Central memory CD4-positive, alpha-beta T cell (primary cell): ENCODE measurements at regions not wholly inside any gene's neighbourhood (a gene's known extent, or its start where the extent isn't known, plus 50 kb on each side); places are given as distances from the start of the nearest gene placed in this dataset.
"Not testable (repeated sequence)": the region's sequence is repeated elsewhere in the genome, so short reads cannot be mapped to it uniquely, and the experiment has no call there.

ENCODE experiments used
- DNase-seq: peaks from one replicate; pipeline ENCODE4 v3.0.0; 2022

DNA sequence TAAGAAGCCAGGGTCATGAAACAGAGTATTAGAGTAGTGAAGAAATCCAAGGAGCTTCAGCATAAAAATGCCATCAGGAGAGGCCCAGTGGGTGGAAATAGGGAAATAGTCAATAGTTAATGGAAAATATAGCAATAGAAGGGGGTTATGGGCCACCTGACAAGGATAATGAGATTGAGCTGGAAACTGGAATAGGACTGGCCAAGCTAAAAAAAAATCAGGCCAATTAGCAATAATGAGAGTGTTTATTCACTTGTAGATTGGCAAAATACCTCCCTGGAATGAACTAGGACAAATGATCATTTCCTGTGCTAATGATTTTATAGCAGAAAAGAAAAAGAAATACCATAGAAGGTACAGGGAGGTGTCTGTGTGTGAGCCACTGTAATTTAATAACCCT lies 97.9 kb downstream of the PLCE1 start:
- no peak for DNase-seq

DNA sequence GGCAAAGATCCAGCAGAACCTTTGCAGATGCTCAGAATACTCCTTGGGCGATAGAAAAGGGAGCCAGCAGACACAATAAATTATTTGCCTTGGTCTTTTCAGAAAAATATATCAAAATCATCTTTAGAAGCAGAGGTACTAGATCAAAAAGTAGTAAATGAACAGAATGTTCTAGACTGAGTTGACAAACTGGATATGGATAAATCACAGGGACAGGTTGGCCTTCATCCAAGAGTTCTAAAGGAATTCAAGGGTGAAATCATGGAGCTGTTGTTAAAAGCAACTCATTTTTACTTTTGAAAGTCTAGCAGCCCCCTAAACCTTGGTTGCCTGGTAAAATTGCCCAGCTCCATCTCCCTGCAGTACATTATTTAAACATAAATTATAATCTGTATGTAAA lies 99.1 kb downstream of the PLCE1 start:
- no peak for DNase-seq

DNA sequence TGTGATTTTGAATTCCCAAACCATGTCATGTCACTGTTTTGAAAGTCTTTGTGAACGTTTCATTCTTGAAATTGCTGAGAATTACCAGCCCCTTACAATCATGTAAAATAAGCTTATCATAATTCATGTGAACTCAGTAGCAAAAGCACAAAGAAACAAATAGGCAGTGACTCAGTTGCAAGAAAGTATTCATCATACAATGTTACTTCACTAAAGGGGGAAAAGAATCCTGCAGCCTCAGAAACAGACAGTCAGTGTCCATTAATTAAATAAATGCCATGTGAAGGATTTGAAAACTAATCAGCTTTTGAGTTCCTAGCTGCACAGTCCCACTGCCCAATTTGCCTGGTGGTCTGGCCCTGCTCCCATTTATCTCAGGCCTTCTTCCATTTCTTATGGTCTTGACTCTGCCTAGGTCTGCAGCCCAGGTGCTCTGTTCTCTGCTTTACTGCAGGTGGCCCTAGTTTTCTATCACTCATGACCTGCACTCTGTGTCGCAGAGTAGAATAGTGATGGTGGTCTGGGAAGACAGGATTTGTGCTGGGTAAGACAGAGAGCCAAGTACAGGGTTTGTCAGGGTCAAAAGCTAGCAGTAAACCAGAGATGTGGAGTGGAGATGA lies 99.7 kb downstream of the PLCE1 start:
- no peak for DNase-seq

DNA sequence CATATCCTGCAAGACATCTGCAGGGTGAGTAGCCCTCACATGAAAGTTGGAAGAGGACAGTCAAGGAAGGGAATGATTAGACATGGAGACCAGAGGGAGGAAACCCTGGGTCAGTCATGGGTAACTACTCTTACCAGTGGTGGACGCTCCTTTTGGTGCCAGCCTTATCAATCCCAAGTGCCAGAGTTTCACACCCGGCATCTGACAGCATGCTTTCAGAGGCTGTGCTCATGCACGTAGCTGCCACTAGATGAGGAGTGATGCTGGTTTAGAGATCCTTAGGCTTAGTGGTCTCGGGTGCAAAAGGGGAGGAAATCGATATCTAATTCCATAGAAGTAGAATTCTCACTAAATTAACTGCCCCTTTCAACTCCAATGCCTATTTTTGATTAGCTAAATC lies 100.8 kb downstream of the PLCE1 start:
- DNase-seq = no peak

DNA sequence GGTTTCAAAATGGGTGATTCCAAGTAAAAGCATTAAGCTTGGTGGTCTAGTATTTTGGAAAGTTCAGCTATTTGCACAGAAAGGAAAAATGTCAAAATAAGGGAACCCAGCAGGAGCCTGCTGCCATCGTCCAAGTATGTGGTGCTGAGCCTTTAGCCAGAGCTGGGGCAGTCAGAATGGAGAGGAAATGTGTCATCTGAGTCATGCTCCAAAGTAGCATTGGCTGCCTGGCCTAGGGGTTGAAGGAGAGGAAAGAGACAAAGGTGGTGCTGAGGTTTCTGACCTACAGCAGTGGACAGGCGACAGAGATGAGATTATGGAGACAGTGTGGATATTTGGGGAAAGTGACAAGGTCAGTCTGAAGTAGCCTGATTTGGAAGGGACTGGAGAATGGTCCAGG lies 103.9 kb downstream of the PLCE1 start:
- no peak for DNase-seq

DNA sequence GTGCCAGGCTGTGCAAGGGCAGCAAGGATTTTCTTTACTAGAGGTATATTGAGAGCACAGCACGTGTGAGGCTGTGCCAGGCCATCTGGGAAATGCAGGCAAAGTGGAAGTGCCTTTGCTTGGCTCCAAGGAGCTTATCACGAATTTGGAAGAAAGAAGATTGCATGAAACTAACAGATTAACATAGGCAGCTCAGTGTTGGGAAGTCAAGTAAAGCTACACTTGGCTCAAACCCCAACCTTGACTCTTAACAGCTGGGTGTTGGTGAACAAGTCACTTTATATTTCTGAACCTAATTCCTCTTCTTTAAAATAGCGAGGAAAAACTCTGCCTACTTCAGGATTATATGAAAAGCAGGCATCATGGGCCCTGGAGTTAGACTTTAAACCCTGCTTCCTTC lies 105.2 kb downstream of the PLCE1 start:
- no peak for DNase-seq

DNA sequence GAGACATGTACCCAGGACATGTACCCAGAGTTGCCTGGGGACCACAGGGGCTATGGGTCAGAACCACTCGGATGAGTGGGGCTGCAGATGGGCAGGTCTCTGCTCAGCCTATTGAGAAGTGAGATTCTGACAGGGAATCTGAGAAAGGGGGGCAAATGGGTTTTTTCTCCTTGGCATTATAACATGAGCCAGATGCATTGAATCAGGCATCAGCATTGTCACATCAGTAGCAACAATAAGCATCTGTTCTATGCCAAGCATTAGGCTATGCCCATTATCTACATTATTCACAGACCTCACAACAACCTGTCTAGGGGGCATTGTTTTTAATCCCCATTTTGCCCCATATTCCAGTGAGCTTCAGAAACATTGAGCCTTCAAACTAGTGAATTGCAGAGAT lies 108.2 kb downstream of the PLCE1 start:
- DNase-seq = no peak

DNA sequence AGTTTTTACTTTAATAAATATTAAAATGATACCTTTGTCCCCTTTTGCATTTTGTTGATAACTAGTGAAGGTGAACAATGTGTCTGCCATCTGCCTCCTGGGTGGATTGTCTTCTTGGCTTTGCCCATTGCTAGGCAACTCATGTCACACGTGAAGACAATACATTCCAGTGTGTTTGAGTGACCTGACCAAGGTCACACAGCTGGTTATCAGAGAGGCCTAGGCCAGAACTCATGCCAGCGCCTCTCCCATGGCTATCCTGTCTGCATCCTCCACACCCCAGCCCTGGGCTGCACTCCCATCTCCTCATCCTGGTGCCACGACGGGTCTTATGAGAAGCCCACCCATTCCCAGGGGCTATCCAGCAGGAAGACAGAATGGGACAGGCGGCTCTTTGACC lies 108.7 kb downstream of the PLCE1 start:
- DNase-seq = no peak

DNA sequence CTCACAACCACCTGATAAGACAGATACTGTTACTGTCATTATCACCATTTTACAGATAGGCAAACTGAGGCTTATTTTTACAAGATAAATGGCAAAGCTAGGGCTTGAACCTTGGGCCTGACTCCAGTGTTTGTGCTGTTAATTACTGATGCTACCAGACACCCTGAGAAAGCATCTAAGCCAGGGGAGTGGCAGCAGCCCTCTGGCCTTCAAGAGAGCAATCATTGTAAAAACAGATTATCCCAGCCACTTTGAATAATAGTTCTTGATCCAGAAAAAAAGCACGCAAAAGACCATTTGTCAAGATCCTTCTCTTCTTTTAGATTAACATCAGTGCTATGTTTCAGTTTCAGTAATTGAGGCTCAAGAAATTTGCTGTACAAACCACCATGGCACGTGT lies 109.5 kb downstream of the PLCE1 start:
- no peak for DNase-seq

DNA sequence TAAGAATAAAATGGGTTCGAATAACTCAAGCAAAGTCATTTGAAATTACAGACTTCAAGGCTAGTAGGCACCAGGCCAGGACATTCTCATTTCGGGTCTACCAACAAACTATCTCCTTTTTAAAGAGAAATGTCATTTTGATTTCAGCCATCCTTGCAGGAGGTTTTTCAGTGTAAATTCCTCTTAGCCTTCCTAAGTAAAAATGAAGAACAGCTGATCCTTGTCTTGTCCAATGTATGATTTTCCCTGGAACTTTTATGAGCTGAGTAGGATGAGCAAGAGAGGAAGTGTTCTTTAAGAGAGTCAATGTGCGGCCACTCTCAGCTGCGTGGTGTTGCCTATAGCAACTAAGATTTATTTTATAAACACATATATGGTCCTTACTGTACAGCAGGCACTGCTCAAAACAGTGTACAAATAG lies 110.1 kb downstream of the PLCE1 start:
- no peak for DNase-seq

DNA sequence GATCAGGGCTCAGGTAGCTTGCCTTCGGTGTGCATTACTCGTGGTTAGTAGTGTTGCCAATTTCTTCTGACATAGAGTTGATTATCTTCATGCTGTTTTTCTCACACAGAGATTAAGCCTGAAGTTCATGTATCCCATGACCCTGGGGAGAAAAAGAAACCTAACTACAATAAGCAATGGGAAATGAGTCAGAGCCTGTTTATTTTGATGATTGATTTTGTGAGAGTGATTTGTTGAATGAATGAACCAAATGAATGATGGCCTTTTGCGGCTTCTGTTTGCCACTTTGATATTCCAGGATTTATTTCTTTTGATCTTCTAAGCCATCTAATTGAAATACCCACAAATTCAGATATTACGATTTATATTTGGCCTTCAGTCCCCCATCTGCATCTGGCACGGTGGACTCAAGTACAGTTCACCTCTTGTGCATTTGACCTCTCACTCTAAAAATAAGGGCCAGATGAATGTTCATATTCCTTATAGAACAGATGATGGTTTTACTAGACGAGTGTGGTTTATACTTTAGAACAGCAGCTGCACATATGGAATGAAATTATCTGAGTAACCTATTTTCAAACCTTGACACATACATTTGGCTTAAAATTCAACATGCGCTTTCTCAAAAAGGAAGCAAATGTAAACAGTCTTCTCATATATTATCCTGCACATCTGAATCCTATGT lies 110.7 kb downstream of the PLCE1 start:
- DNase-seq = no peak

DNA sequence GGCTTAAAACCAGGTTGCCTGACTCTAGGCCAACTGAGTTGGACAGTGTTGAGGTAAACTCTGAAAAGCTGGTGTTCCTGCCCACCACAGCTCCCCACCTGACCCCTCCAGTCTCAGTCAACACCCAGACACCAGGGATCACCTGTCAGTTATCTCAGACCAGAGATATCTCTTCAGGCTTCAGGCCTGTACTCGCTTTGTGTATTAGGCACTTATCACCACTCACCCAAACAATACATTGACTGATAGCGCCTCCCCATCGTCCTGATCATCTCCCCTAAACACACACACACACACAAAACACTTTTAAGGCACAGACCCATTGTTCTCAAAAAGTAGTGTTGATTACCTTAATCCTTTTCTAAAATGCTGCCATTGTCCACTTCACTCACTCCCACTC lies 111.5 kb downstream of the PLCE1 start:
- DNase-seq = no peak

DNA sequence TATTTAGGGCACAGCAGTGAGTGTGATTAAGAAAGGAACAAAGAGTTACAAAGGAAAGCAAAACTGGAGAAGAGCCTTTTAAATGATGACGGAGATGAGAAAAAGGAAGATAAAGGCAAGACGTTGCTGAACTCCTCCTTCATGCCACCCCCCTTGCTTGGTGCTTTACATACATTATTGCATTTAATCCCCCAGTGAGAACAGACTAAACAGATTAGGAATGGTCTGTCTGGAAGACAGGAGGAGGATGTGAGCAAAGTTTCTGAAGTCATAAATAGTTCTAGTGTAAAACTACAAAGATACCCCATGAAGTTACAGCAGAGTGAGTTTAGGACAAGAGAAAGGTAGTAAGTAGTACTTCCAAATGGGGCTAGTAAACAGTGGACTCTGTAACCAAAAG lies 113.5 kb downstream of the PLCE1 start:
- no peak for DNase-seq

DNA sequence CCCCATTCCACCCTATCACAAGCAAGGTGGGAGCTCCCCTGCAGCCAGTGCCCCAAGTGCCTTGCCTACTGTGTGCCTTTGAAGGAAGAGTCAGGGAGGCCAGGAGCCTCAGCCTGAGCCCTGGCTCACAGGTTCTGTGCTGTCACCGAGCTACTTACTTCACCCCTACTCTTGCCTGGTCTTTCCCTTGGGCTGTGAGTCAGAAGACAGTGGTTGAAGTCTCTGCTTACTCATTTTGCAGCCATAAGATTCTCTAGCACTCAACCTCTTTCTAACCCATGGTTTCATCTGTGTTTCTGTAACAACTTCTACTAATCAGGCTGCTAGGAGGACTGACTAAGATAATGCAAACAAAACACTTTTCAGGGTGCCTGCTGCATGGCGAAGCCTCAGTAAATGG lies 114.5 kb downstream of the PLCE1 start:
- no peak for DNase-seq

DNA sequence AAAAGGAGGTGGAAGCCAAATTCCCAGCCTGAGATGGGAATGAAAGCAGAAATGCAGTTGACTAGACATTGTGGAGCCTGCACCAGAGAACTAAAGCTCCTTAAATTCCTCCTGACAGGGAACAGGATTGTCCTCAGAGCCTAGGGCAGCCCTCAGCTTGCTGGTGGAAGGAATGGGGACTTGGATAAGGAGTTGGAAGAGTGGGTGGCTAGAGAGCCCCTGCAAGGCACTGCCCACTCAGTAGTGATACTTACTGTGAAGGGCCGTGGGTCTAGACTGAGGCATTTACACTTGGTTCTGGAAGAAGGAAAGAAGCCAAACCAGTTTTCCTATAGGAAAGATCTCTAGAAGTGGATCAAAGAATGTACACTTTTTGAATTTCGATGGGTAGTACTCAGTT lies 117.6 kb downstream of the PLCE1 start:
- DNase-seq = no peak

DNA sequence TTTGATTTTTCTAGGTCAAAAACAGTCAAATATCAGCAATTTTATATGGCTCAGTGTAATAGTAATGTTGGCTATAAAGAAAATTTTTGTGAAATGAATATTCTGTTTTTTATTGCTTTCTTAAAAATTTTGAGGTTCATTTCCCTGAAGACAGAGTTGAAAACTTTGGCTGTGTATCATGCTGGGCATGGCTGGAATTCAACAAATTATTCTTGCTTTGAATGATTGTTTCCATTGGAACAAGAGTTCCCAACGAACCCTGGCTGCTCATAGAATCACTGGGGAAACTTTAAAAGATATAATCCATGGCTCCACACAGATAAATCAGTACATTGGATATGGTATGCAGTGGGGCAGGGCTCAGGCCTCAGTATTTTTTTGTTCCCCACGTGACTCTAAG lies 118.6 kb downstream of the PLCE1 start:
- DNase-seq = no peak

DNA sequence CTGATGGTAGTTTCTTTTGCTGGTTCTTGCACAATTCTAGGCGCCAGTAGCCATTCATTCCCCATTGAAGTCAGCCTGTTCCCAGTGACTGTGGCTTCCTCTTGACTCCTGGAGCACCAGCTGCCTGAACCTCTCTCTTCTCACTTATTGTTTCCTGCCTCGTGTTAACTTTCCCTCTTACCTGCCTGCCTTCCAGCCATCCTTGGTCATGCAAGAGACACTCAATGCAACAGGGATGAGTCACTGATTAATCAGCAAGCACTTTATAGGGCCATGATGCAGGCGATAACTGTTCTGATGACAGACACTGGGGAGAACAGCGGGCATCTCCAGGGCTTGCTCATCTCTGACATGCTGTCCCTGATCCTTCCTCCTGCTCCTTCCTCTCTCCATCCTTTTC lies 122.0 kb downstream of the PLCE1 start:
- DNase-seq = no peak

DNA sequence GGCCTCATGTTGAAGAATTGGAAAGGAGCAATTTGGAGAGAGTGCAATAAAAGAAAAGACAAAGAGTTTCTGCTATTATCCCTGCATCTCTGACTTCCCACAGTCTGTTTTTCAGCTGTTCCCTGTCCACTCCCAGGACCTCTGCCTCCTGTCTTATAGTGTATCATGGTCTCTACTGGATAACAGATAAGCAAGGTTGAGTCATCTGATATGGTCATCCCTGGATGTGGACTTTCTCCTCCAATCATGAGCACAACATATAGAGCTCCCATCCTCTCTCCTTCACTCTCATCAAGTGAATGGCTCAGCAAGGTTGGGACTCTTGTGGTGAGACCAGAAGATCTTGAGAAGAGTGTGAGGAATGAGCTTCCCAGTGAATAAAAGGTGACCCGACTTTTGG lies 123.1 kb downstream of the PLCE1 start:
- no peak for DNase-seq

DNA sequence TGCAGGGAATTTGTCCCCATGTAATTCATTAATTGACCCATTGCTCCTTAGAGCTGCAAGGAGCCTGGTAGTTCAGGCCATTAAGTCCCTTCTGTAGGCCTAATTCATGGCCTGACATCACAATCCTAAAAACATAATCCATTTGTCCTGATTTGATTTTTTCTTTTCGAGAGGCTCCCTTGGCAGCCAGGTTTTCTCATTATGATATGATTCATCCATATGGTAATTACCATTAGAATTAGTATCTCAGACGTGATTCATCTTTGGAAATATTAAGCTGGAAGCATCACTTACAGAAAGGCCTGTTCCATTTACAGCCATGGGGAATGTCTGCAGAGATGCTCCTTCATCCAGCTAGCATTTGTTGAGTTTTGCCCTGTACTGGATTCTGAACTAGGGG lies 128.5 kb downstream of the PLCE1 start:
- DNase-seq = no peak

DNA sequence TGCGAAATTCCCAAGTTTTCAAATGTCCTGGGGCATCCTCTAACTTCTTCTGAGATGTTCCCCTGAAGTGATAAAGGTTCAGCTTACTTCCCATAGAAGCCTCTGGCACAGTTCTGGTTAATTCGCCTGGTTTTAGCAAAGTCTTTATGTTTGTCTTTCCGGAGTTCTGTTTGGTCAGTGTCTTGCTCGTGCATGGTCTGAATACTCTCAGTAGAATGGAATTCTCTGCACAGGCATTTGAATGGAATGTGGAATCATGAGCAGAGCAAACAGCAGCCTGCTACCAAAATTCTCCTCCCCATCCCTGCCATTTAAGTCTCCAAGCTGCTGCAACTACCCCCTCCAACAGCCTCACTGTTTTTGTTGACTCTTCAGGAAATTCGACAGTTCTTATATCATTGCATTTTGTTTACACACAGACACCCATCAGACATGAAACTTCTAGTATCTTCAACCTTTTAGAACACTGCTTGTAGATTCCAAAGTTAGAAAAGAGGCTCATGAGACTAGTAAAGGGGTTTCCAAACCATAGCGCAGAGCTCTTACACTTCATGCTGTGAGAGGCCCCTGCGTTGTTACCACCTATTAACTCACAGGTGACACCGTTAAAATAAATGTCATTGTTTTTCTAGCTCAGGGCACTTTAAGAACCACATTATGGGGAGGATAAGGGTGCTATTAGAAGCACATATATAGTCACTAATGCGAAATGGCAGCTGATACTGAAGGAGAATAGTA lies 129.7 kb downstream of the PLCE1 start:
- no peak for DNase-seq

DNA sequence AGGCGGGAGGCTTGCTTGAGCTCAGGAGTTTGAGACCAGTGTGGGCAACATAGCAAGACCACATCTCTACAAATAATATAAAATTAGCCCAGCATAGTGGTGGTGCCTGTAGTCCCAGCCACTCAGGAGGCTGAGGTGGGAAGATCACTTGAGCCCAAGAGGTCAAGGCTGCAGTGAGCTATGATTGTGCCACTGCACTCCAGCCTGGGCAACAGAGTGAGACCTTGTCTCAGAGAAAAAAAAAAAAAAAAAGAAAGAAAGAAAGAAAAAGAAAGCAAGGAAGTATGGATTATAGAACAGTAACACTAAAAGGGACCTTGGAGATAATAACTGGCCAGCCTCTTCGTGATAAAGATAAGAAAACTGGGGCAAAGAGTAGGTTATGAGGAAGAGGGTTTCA lies 130.4 kb downstream of the PLCE1 start:
- DNase-seq = not testable (repeated sequence)

DNA sequence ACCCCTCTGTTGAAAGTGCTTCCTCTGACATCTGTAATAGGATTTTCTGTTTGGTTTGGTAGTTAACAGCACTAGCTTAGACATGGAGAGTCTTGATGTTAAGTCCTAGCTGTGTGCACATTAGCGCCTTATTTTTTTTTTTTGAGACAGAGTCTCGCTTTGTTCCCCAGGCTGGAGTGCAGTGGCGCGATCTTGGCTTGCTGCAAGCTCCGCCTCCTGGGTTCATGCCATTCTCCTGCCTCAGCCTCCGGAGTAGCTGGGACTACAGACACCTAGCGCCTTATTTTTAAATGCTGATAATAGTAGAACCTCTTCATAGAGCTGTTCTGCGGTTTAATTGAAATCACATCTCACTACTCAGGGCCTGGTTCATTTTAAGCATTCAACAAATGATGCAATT lies 131.5 kb downstream of the PLCE1 start:
- DNase-seq = not testable (repeated sequence)

DNA sequence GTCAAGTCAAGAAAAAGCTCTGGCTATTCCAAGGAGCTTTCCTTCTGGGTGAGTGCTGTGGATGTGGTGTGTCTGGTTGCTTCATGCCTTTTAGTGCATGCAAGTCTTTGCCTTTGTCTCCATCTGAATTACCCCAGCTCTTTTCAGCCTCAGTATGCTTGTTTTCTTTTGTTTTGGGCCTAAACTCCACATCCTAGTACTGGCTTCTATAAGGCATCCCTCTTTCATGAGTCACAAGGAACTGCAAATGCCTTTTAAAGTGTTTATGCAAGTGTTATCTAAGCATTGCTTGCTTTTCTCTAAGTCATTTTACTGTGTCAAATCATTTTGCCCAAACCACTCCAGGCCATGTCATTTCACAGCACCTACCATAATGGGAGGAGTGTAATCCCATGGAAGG lies 132.1 kb downstream of the PLCE1 start:
- no peak for DNase-seq

DNA sequence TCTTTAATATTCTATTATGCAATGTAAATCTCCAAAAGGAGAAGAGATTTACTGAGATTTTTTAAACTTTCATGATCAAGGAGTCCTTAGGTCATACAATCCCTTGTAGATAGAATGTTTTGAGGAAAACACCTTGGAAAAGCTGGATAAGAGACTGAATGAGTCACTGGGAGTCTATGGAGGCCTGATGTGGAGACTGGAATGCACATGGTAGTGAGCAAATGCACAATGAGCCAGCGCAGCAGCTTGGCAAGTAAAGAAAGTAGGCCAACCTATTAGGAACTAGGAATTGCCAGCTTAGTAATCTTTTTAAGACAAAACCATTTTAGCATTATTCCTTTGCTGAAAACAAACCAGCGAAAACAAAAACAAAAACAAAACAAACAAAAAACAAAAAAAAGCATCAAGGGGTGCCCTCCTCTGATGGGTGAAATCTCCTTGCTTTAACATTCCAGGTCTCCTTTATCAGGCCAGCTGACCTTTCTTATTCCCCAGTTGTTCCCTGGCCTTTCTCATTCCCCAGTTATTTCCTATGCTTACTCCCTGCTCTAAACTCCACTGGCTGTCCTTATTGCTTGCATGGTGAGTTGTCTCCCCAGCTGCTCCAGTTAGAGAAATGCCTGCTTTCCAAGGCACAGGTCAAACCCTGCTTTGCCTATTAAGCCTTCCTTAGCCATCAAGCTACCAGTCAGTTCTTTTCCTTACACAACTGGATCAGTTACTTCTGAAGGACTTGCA lies 135.8 kb downstream of the PLCE1 start:
- no peak for DNase-seq
